Left cardiac atrium (tissue), 4 donors: ENCODE measurements at regions not wholly inside any gene's neighbourhood (a gene's known extent, or its start where the extent isn't known, plus 50 kb on each side); places are given as distances from the start of the nearest gene placed in this dataset.

Experiments
- ATAC-seq, 2 donors: fragments of 200-7000 bp; cut with Tn5 transposase; one replicate each; pipeline ENCODE4 v1.9.1; 2020; ENCODE audit warnings: mild to moderate bottlenecking in 2 of 2, moderate library complexity in 2 of 2
- DNase-seq: peaks from one replicate; pipeline ENCODE4 v3.0.0-alpha.2; 2020
- intact Hi-C, 2 donors: fragments of 100-400 bp; cut with DNase I; formaldehyde crosslinking; loops; one replicate each; pipeline versions ENCODE4 v1.14.1 to v1.15.1; 2022 to 2023
- donor health status: DM: no; HTN: yes; CAD: no.
- donor health status: DM: no; HTN: yes; CAD: no; lungs with severe emphysema.
- donor health status: DM: yes; HTN: yes; CAD: no.
- donor health status: Dilated cardiomyopathy.

DNA sequence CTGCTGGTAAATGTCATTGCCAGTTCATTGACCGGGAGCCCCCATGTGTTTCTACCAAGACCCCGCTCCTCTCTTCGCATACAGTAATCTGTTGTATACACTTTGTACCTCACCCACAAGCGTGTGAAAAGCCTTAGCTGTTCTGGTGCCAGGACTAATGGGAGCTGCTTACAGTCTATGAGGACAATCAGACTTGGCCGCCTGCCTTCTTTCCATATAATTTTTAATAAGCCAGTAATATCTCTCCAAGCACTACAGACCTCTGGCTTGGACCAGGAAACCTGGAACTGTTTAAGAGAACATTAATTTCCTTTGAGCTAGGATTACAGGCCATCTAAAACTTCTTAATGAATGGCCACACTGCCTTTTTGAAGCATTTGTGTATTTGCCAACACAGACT, 149.7 kb upstream of the MSX1 start:
- ATAC-seq (no peak), DNase-seq (no peak)
- intact Hi-C loops = no loop called here

DNA sequence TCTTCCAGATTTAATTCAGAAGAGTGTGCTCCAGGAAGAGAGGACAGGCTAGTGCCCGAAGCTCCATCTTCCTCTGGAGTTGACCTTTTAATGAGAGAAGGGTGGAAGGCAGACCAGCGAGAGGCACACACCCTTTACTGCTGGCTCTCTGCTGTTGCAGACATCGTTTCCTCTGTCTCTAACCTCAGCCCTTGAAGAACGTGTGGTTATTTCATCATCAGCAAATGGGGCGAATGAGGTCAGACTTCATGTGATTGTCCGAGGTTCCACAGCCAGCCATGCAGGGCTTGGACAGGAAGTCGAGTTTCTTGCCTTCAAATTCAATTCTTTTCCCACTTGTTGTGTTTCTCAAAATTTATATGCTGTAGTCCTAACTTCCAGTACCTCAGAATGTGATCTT, 155.2 kb upstream of the MSX1 start:
- ATAC-seq (no peak), DNase-seq (no peak)
- intact Hi-C loops = no loop called here

DNA sequence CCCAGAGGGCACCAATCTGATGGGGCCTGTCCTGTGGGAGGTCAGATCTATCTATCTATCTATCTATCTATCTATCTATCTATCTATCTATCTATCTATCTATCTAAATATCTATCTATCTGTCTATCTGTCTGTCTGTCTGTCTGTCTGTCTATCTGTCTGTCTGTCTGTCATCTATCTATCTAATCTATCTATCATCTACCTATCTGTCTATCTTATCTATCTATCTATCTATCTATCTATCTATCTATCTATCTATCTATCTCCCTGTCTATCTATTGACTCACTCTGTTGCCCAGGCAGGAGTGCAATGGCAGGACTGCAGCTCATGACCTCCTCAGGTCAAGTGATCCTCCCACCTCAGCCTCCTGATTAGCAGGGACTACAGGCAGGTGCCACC, 155.7 kb upstream of the STX18 start:
- ATAC-seq (no peak), DNase-seq (no peak)
- intact Hi-C loops = no loop called here

- intact Hi-C loops = no loop called here
These were observed 154.7 kb upstream of the STX18 start for GRCh38 chr4:4696530-4696929.

DNA sequence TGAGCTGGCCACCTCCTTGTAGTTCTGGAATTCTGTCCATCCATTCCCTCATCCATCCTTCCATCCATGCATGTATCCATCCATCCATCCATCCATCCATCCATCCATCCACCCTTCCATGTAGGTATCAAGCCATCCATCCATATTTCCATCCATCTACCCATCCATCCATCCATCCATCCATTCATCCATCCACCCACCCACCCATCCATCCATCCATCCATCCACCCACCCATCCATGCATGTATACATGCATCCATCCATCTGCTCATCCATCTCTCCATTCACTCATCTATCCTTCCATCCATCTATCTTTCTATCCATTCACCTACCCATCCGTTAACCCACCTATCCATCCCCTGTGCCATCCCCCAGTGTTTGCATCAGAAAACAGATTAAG, 153.6 kb upstream of the STX18 start:
- ATAC-seq (no peak), DNase-seq (no peak)
- intact Hi-C loops = no loop called here

More at GRCh38 chr4:4696530-4696929, 154.7 kb upstream of the STX18 start:
- no peak for ATAC-seq
- DNase-seq = no peak

DNA sequence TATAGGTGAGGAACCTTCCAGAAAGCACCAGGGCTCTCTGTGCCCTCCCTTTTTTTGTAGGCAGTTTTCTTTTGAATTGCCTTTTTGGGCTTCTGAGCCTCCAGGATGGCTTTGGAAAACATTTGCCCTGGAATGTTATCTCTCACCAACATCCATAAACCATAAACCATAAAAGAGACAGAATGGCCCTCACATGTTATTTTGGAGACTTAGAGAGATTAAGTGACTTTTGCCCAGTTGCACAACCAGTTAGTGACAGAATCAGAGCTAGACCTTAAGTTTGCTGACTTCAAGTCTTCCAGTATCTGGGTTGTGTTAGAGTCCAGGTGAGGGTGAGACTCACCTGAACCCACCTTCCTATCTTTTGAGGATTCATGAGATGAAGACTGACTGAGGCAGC, 153.0 kb upstream of the STX18 start:
- ATAC-seq (no peak), DNase-seq (no peak)
- intact Hi-C loops = no loop called here

DNA sequence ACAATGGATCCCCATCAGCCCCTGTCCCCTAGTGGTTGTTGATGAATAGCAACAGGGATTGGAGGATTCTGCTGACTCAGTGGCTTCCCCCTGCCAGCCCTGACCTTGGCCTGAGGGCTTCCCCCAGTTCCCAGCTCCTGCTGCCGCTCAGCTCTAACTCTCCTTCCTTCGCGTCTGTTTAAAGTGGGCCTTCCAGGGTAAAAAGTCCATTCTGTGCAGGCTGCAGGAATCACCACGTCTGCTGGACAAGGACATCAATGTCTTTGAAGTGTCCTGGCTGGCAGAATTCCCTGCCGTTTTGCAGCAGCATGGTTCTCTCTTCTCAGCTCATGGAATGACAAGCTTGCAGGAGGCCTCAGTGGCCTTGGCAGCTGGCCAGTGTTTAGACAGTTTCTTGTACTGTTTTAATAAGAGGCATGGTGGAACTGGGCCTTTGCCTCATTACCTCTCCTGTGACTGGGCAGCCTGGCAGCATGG, 152.5 kb upstream of the STX18 start:
- DNase-seq (peak; percentile 24), ATAC-seq (peak; percentile 40 to 63)
- intact Hi-C loops = no loop called here

DNA sequence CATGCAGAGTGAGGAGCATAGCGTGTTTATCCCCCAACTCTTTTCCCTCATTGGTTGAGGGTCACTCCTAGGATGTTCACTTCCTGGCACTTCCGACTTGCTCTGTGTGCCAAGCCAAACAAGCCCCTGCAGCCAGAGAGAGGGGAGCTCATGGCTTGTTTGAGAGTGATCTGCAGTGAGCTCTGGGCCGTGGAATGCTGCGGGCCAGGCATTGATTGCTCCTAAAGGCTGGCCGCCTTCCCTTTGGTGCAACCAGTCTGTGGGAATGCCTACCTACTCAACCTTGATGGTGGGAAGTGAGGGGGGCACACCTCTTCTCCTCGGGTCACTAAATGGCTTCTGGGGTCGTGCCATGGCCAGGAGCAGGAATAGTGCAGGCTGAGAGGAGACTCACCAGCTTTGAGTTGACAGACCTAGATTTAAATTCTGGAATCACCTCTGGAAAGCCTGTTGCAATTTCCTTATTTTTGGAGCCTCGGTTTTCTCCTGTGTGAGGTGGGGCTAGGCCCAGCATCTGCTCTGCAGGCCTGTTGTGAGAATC, 152.0 kb upstream of the STX18 start:
- DNase-seq (no peak), ATAC-seq (no peak)
- intact Hi-C loops = no loop called here

DNA sequence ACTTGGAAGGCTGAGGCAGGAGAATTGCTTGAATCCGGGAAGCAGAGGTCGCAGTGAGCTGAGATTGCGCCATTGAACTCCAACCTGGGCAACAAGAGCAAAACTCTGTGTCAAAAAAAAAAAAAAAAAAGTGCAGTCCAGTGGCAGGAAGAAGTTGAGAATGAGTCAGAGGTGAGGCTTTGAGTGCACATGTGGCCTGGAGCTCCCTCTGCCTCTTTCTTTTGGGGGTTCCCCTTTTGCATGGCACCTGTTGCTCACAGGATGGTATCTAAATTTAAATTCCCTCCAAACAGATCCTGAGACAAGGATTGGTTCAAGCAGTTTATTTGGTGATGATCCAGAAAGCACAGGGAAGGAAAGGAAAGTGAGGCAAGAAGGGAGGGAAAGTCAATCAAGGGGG, 151.4 kb upstream of the STX18 start:
- DNase-seq = no peak
- intact Hi-C loops = no loop called here
- no peak for ATAC-seq

DNA sequence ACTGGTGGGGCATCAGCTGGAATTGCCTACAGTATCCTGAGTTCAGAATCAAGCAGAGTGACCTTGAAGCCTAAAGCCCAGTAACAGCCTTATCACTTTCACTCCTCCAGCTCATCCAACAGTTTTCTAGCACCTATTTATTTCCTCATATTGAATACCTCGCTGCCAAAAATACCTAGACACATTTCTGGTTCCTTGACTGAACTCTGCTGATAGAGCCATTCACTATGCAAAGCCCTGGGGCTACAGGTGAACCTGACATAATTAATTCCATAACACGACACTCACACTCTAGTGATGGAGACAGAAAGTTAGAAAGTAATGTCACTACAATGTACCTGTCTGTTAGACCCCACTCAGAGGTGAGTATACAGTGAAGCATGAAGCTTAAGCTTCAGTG, 149.0 kb upstream of the STX18 start:
- no peak for ATAC-seq
- DNase-seq = no peak
- intact Hi-C loops = no loop called here

- ATAC-seq (no peak), DNase-seq (no peak)
- intact Hi-C loops = no loop called here
These were observed 148.0 kb upstream of the STX18 start for GRCh38 chr4:4689694-4690440.

DNA sequence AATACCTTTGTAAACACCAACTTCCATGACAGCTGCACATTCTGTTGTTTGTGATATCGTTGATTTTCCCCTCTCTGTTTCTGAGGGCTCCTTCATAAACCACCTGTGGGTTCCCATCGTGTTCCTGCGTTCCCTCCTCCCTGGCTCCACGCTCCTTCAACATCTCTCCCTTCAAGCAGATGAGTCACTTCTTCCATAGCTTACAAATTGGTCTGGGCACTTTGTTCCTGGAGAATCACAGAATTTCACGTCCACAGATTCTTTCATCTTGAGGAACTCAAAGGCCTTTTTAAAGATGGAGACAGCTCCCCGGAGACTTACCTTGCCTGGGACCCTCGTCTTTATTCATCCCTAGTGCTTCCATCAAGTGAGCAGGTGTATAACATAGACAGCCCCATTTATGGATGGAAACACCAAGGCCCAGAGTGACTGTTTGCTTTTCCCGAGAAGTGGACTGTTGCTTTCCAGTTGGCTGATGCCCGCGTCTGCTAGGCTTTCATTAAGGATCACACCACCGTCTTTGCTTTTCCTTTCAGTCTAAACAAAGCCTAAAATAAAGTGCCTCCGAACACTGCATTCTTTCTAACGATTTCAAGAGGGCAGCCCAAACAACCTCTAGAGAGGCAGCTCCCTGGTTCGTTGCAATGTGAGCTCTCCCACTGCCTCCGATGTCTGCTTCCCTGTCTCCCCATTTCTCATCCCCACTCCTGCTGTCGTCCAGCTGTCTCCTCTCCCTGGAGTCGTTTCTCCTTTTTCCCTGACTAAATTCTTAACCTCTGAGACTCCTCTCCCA, 146.3 kb upstream of the STX18 start:
- no peak for ATAC-seq
- intact Hi-C loops = no loop called here
- DNase-seq = no peak

- intact Hi-C loops = no loop called here
- DNase-seq (no peak), ATAC-seq (no peak)
These were observed 145.3 kb upstream of the STX18 start for GRCh38 chr4:4687100-4687499.

DNA sequence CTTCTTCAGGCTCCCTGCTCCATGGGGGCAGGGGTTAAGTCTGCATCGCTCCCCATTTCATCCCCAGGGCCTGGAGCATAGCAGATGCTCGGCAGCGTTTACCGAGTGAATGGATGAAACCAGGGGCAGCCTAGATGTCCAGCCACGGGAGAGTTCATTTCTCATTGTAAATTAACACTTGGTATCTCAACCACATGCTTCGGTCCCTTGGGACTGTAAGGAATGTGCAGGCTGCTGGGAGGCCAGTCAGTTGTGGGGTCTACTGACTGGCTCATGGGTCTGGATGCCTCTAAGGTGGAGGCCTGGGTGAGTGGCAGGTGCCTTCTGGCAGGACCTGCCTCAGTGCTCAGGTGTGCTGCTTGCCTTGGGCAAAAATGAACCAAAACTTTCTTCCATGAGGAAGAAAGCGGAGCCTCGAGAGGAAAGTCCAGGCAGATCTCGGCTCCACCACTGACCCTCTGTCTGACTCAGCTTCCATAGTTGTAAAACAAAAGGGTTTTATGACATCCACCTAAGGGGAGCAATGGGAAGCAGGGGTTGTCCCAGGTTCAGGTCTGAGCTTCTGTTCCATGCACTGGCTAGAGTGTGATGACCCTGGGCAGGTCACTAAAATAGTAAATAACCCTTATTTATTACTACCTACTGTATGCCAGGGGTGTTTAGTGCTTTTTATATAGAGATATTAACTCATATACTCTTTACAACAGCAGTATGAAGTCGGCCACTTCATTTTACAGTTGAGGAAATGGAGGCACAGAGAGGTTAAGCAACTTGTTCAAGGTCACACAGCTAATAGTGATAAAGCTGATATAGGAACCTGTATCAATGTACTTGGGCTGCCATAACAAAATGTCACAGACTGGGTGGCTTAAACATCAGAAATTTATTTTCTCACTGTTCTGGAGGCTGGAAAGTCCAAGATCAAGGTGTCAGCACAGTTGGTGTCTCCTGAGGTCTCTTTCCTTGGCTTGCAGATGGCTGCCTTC, 144.3 kb upstream of the STX18 start:
- no peak for DNase-seq
- intact Hi-C loops = no loop called here
- no peak for ATAC-seq

DNA sequence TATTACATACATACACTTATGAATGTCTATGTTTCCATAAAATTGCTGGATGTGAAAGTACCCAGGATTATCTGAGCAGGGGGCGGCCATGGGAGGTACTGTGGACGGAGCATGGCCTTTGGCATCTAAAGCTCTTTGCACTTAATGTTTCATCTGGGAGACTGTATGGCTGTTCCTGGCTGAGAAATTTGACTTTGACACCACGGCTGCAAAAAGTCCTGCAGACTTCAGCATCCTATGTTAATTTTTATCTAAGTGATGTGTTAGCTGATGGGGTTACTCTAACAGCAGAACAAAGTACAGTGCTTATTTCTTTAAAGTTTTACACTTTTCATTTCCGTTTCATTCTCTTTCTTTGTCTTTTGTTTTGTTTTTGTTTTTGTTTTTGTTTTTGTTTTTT, 139.8 kb upstream of the STX18 start:
- ATAC-seq (no peak), DNase-seq (no peak)
- intact Hi-C loops = no loop called here

GRCh38 chr4:4680758-4681157, 138.9 kb upstream of the STX18 start:
- DNase-seq = no peak

GRCh38 chr4:4680243-4680642, 138.4 kb upstream of the STX18 start:
- intact Hi-C loops = no loop called here
- DNase-seq (no peak), ATAC-seq (no peak)

More at GRCh38 chr4:4680758-4681157, 138.9 kb upstream of the STX18 start:
- intact Hi-C loops = no loop called here
- no peak for ATAC-seq

DNA sequence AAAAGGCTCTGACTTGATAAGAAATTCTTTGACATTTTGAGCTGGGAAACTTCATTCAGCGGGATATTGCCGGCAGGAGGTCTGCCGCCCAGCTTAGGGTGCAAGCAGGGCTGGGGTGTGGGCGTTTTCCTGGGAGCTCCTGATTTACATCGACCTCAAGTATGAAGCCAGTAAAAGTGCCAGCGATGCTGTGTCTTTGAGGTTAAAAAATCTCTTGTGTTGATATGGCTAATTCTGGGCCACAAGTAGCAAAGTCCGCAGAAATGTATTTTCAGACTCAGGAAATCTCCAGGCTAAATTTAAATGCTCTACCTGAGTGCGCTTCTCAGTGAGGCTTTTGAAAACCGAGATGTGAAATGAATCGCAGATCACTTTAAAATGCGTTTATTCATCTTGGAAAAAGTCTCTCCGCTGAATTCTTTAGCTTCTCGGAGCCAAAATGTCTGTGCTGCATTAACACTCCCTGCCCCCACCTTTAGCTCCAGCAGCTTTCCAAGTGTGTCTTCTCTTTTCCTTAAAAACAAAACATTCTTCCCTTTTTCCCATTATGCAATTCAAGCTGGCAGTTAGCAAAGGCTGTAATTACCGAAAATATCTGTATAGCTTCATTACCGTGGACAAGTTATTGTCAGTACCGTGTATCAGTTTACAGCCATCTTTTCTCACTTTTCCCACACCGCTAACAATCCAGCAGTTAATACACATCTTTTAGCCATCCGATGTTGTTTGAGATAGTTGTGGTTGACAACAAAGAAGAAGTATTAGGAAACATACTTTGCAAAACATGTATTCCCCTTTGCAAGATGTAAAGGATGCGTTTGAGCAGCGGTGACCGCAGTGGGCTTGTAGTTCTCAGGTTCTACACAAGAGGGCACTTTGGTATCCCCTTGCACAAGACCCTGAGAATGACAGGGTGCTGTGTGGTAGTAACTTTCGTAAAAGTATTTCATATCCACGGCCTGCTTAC, 136.0 kb upstream of the STX18 start:
- intact Hi-C loops = no loop called here
- peak; percentile 61 to 66 for ATAC-seq

More for the DNA sequence above, 136.0 kb upstream of the STX18 start:
- DNase-seq = no peak
